Left hindlimb (tissue), 1 donor: ENCODE measurements at regions not wholly inside any gene's neighbourhood (a gene's known extent, or its start where the extent isn't known, plus 50 kb on each side); places are given as distances from the start of the nearest gene placed in this dataset.
A peak's percentile ranks its signal among the peaks of the same experiment; 100 is the strongest.
"Not testable (repeated sequence)": the region's sequence is repeated elsewhere in the genome, so short reads cannot be mapped to it uniquely, and the experiment has no call there.

Experiments
- DNase-seq: peaks from one replicate; pipeline ENCODE4 v3.0.0-alpha.2; 2018

GRCh38 chr4:148634476-148634875 is 192.3 kb upstream of the NR3C2 start:
- no peak for DNase-seq

GRCh38 chr4:148633720-148634119 is 191.5 kb upstream of the NR3C2 start:
- no peak for DNase-seq

GRCh38 chr4:148632476-148632875 is 190.3 kb upstream of the NR3C2 start:
- DNase-seq = no peak

GRCh38 chr4:148630051-148630450 is 187.8 kb upstream of the NR3C2 start:
- no peak for DNase-seq

- DNase-seq = no peak
These were observed 176.6 kb upstream of the NR3C2 start for GRCh38 chr4:148618856-148619255.

GRCh38 chr4:148608968-148609367 is 166.8 kb upstream of the NR3C2 start:
- DNase-seq = no peak

GRCh38 chr4:148598418-148599207 is 156.4 kb upstream of the NR3C2 start:
- not testable (repeated sequence) for DNase-seq

- no peak for DNase-seq
These were observed 147.0 kb upstream of the NR3C2 start for GRCh38 chr4:148589182-148589581.

GRCh38 chr4:148575577-148575976 is 133.4 kb upstream of the NR3C2 start:
- no peak for DNase-seq

- no peak for DNase-seq
These were observed 132.7 kb upstream of the NR3C2 start for GRCh38 chr4:148574911-148575310.

- DNase-seq = peak; percentile 62
These were observed 132.3 kb upstream of the NR3C2 start for GRCh38 chr4:148574502-148574901.

GRCh38 chr4:148574066-148574465 is 131.9 kb upstream of the NR3C2 start:
- no peak for DNase-seq

GRCh38 chr4:148573296-148573695 is 131.1 kb upstream of the NR3C2 start:
- DNase-seq = no peak

- DNase-seq = no peak
These were observed 123.6 kb upstream of the NR3C2 start for GRCh38 chr4:148565801-148566200.

GRCh38 chr4:148563684-148564083 is 121.5 kb upstream of the NR3C2 start:
- no peak for DNase-seq

GRCh38 chr4:148561467-148561866 is 119.3 kb upstream of the NR3C2 start:
- no peak for DNase-seq

- DNase-seq = no peak
These were observed 115.6 kb upstream of the NR3C2 start for GRCh38 chr4:148557793-148558192.

GRCh38 chr4:148550788-148551187 is 108.6 kb upstream of the NR3C2 start:
- DNase-seq = no peak

GRCh38 chr4:148542922-148543623 is 100.9 kb upstream of the NR3C2 start:
- DNase-seq = no peak

GRCh38 chr4:148540622-148541326 is 98.6 kb upstream of the NR3C2 start:
- DNase-seq = no peak

GRCh38 chr4:148539387-148539786 is 97.2 kb upstream of the NR3C2 start:
- DNase-seq = no peak

GRCh38 chr4:148533851-148534250 is 91.6 kb upstream of the NR3C2 start:
- DNase-seq = not testable (repeated sequence)

- no peak for DNase-seq
These were observed 87.9 kb upstream of the NR3C2 start for GRCh38 chr4:148530114-148530513.

GRCh38 chr4:148527571-148527970 is 85.4 kb upstream of the NR3C2 start:
- DNase-seq = no peak
